ENCODE measurements at regions not wholly inside any gene's neighbourhood (a gene's known extent, or its start where the extent isn't known, plus 50 kb on each side); places are given as distances from the start of the nearest gene placed in this dataset.

DNA sequence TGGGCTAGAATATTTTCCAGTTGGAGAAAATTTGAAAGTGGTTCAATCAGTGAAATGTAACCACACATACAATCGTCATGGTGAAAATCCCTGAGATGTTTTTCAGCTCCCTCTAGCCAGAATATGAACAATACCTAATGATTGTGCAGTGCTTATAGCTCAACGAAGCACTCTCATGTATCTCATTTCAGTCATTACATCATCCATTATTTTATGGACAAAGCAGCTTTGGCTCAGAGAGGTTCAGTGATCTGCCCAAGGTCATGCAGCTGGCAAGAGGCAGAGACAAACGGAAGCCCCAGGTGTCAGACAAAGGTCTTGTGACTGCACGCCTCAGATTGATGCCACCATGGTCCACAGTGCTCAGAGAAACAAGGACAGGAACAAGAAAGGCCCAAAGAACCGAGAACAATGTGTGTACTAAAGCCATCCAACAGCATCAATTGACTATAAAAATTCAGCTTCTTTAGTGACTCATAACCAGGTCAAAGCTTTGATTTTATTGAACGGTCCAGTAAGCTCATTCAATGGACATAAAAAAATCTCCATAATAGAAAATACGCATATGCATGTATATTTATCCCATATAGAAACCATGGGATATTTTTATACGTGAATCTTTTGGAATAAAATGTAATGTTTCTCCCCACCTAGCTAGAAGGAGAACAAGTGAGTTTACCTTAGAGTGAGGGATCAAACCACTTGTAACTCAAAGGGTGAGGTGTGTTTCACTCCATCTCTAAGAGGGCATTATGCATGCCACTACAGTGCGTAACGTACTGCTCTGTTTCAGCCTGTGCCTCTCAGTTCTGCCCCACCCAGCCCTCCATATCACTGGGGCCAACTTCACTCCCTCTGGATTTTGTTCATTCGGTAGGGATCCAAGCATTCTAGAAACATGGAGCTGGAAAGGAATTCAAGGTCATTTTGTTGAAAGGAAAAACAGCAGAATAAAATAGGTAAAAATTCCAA, 141.8 kb downstream of the GRIN2B start:
- no peak for DNase-seq

GRCh38 chr12:13836099-13836498, 145.3 kb downstream of the GRIN2B start:
- DNase-seq = no peak

GRCh38 chr12:13835652-13836051, 145.8 kb downstream of the GRIN2B start:
- no peak for DNase-seq

DNA sequence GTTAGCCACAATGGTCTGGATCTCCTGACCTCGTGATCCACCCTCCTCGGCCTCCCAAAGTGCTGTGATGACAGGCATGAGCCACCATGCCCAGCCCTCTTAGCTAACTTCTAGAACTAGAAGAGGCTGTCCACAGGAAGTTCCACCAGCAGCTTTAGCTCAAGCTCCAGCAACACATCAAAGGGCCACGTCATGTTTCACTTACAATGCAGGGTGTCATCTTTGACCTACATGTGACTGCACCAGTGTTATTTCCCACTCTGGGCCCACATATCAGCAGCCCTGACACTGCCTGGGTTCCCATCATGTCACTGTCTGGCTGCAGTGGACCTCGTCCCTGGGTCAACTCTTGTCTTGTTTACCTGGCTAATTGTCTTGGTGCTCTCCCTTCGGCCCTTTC, 147.2 kb downstream of the GRIN2B start:
- no peak for DNase-seq

DNA sequence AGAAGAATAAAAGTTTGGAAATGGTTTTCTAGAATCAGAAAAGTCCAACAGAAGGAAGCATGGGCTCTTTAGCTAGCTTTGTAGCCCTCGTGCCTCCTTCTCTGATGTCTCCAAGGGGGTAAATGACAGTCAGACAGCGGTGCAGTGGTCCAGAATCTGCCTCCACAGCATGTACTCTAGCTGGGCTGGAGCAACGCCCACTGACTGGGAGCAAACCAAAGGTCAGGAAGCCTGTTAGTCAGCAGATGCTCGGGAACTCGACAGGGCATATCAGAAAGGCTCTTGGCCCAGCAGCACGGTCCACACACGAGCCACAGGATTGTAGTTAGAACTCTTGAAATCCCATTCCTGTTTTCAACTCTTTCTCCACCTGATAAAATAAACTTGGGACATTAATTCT, 164.3 kb downstream of the GRIN2B start:
- no peak for DNase-seq

- no peak for DNase-seq
Measured at GRCh38 chr12:13816394-13816793, 165.0 kb downstream of the GRIN2B start.

DNA sequence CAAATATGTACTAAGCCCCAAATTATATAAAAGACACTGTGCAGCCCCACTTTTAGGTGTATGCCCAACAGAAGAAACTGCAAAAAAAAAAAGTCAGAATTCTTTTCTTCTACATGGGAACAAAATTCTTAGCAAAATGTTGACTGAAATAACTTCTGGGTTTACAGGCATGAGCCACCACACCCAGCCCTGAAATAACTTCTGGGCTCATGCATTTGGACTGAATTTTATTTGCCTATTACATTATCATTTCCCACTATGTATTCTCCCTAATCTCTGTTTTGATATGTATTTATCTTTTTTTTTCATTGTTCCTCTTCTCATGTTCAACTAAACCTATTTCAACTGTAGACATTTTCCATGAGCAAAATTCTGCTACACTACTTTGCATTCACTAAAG, 169.2 kb downstream of the GRIN2B start:
- DNase-seq = no peak

- no peak for DNase-seq
Measured at GRCh38 chr12:13811061-13811460, 170.3 kb downstream of the GRIN2B start.

- no peak for DNase-seq
Measured at GRCh38 chr12:13805041-13805440, 176.4 kb downstream of the GRIN2B start.

DNA sequence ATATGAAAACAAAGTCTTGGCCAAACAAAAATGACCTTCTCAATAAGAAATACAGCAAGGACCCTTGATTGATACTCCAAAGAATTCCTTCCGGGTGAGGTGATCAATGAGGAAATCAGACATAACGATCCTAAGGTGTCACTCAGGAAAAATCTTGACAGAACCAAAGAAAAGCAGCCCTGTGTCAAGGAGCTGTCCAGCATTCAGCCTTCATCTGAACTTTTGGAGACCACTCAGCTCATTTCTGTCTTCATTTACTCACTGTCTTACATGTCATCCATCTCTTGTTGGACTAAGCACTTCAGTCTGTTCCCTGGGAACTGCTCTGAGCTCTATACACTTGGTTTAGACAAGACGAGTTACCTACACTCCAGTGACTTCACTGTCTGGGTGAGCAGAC, 179.9 kb downstream of the GRIN2B start:
- no peak for DNase-seq

DNA sequence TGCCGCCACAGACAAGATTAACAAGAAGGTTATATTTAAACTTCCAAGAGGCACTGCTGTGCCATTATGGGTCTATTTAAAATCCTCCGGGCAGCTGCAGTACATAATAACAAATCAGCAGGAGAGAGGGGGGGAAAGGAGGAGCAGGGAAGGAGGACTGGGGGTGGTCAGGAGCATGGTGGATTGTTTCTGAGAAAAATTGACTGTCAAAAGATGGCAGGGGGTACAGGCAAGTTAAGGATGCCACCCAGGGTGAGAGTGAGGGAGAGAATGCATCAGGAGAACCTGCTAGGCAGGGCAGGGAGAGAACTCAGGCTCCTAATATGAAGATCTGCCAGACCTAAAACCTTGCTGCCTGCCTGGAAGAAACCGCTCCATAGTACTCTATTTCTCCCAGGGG, 181.8 kb downstream of the GRIN2B start:
- no peak for DNase-seq

GRCh38 chr12:13798162-13798561, 183.2 kb downstream of the GRIN2B start:
- no peak for DNase-seq

DNA sequence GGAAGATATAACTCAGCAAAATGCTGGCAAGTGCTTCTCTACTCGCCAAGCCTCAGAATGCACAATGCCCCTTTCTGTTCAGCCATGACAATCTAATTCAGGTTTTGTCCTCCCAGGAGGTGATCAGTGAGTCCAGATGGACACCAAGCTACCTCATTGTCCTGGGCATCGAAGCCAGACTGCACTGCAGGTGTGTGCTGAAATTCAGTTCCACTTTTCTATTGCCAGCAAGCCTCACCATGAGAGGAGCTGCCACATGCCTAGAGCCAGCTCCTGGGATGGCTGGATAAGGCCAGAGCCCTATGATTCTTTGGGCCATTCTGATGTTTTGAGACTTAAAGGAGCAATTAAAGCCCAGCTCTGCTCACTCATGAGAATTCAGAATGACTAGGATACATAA, 186.7 kb downstream of the GRIN2B start:
- DNase-seq = no peak

- no peak for DNase-seq
Measured at GRCh38 chr12:13790317-13790716, 191.1 kb downstream of the GRIN2B start.

DNA sequence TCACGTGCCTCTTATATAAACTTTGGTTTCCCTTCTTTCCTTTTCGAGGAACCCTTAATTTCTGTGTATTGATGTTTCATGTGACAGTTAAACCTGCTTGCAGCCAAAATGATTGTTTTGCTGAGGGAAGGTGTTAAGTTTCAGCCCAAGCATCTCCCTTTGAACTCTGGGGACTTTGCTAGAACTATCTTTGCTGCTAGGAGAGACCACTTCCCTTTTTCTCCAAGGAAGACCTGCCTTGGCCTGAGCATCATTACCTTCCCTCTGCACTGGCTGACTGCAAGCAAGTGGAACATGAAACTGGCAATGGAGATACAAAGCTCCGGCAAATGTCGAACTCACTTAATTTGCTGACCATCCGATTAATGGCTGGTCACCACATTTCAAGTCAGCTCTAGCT, 192.8 kb downstream of the GRIN2B start:
- DNase-seq = no peak

GRCh38 chr12:13786646-13787045, 194.8 kb downstream of the GRIN2B start:
- no peak for DNase-seq

GRCh38 chr12:13784504-13784903, 196.9 kb downstream of the GRIN2B start:
- DNase-seq = no peak

- no peak for DNase-seq
Measured at GRCh38 chr12:13780453-13780852, 200.9 kb downstream of the GRIN2B start.

DNA sequence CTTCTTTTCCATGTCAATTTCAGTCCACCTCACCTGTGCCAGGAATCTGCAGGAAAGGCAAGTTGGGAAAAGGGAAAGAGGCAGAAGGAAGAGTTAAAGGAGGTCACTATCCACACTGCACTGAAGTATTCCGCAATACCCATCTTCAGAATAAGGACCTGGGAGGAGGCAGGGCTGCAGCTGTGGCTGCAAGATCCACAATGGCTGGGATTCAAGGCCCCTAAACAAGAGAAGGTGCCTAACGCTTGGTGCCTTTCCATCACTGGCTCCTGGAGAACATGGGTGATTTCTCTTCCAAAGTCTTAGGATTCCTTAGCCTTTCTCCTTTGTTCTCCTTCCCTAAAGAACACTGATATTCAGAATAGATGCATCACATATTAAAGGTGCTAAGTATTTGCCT, 204.0 kb downstream of the GRIN2B start:
- DNase-seq = no peak

DNA sequence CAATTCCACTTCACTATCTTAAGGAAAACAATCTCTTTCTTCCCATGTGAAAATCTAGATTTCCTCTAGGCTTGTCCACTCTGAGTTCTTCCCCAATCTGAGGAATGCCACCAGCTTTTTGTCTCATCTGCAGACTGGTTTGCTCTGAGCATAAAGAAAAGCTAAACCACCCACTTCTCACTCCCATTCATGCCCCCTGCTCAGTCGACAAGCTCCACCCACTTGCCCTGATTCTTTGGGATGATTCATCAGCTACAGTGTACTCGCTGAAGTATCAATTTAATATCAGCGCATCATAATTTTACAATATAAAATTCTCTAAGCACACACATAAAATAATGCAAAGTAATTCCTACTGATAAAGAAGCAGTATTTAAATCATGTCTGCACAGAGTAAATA, 209.1 kb downstream of the GRIN2B start:
- no peak for DNase-seq

- DNase-seq = no peak
Measured at GRCh38 chr12:13770576-13770975, 210.8 kb downstream of the GRIN2B start.

GRCh38 chr12:13769966-13770365, 211.4 kb downstream of the GRIN2B start:
- no peak for DNase-seq

DNA sequence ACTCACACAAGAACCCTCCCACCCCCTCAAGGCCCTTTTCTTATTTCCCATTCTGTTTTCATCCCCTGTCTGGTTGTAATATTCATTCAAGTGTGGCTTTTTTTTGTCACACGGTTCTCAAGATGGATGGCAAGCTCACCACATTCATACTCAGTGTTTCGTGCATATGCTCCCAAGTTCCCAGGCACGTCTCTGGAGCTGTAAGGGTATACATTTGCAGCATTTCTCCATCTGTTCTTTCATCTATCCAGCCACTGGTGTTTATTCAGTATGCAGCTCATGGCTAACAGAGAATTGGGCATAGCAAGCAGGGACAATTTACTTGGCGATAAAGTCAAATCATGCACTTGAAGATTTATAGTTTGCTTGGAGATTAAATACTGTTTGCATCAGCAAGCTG, 212.1 kb downstream of the GRIN2B start:
- no peak for DNase-seq

DNA sequence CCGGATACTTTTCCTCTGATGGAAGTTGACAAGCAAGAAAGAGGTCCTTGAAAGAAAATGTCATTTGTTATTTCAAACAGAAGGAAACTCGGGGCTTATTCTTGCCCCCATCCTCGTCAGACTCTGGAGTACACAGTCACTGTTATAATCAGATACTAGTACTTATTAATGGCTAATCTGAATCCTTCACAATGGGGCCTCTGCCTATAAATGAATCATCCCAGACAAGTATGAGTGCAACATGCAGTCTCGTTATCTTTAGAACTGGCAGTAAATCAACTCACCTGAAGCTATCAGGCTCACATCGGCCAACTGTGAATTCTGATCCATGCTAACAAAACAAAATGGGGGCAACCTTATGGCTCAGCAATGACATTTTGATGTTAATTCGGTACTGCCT, 216.7 kb downstream of the GRIN2B start:
- no peak for DNase-seq

GRCh38 chr12:13749389-13749788, 232.0 kb downstream of the GRIN2B start:
- DNase-seq = no peak
